ENCODE measurements at regions not wholly inside any gene's neighbourhood (a gene's known extent, or its start where the extent isn't known, plus 50 kb on each side); places are given as distances from the start of the nearest gene placed in this dataset.
A peak's percentile ranks its signal among the peaks of the same experiment; 100 is the strongest.
"Not testable (repeated sequence)": the region's sequence is repeated elsewhere in the genome, so short reads cannot be mapped to it uniquely, and the experiment has no call there.

GRCh38 chr7:19899529-19899928 lies 126.1 kb upstream of the TMEM196 start:
- TF ChIP-seq, protein P1, sequence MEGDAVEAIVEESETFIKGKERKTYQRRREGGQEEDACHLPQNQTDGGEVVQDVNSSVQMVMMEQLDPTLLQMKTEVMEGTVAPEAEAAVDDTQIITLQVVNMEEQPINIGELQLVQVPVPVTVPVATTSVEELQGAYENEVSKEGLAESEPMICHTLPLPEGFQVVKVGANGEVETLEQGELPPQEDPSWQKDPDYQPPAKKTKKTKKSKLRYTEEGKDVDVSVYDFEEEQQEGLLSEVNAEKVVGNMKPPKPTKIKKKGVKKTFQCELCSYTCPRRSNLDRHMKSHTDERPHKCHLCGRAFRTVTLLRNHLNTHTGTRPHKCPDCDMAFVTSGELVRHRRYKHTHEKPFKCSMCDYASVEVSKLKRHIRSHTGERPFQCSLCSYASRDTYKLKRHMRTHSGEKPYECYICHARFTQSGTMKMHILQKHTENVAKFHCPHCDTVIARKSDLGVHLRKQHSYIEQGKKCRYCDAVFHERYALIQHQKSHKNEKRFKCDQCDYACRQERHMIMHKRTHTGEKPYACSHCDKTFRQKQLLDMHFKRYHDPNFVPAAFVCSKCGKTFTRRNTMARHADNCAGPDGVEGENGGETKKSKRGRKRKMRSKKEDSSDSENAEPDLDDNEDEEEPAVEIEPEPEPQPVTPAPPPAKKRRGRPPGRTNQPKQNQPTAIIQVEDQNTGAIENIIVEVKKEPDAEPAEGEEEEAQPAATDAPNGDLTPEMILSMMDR (IDR thresholded peaks at IDR 0.05) = no peak
- TF ChIP-seq EP300 (IDR thresholded peaks at IDR 0.05) (no peak), POLR2A (IDR thresholded peaks at IDR 0.05) (no peak), POLR2AphosphoS5 (IDR thresholded peaks at IDR 0.05) (no peak)
- peak in 1 of 2 donors; percentile 33 for DNase-seq
- Histone ChIP-seq H3K9me3 (peaks cover 0 to 24% (median 5%) of the 10 kb centered on the region in 4 donors), H3K27me3 (no peaks in the 10 kb centered on the region), H3K27ac (no peak overlapping the region), H3K4me3 (no peak overlapping the region), H3K4me1 (no peaks in the 10 kb centered on the region), H3K36me3 (no peaks in the 10 kb centered on the region)
- 37 to 55% (median 40%) methylated on average over 3 of the region's 3 CpGs for WGBS, 5 donors
- intact Hi-C loops (cut with DNase I; ENCODE audit: low total_unique reads) = no loop called here

- DNase-seq; H3K27me3 ChIP-seq; H3K4me1 ChIP-seq; H3K27ac ChIP-seq; H3K36me3 ChIP-seq; H3K4me3 ChIP-seq; intact Hi-C loops (cut with DNase I; ENCODE audit: low total_unique reads): not testable (repeated sequence)
- peaks cover 0 to 29% (median 22%) of the 10 kb centered on the region in 4 donors for H3K9me3 ChIP-seq
- 88 to 96% (median 95%) methylated on average over 10 to 11 of the region's 11 CpGs for WGBS, 5 donors
These were observed 109.5 kb upstream of the TMEM196 start for GRCh38 chr7:19882893-19883292.

GRCh38 chr7:19872094-19872493 lies 98.7 kb upstream of the TMEM196 start:
- H3K36me3 ChIP-seq = no peaks in the 10 kb centered on the region
- H3K27ac ChIP-seq = no peak overlapping the region
- no peaks in the 10 kb centered on the region for H3K9me3 ChIP-seq
- no peak overlapping the region for H3K4me3 ChIP-seq
- intact Hi-C loops (cut with DNase I; ENCODE audit: low total_unique reads) = no loop called here
- DNase-seq = no peak
- TF ChIP-seq POLR2A (IDR thresholded peaks at IDR 0.05) (no peak), POLR2AphosphoS5 (IDR thresholded peaks at IDR 0.05) (no peak), EP300 (IDR thresholded peaks at IDR 0.05) (no peak)
- TF ChIP-seq, protein P1 (IDR thresholded peaks at IDR 0.05) = no peak
- no peaks in the 10 kb centered on the region for H3K27me3 ChIP-seq
- no peaks in the 10 kb centered on the region for H3K4me1 ChIP-seq
- WGBS, 5 donors = 64 to 87% (median 79%) methylated on average over 1 of the region's 1 CpG

- Histone ChIP-seq H3K27ac (no peak overlapping the region), H3K4me1 (no peaks in the 10 kb centered on the region), H3K9me3 (no peaks in the 10 kb centered on the region), H3K4me3 (no peak overlapping the region), H3K36me3 (no peaks in the 10 kb centered on the region), H3K27me3 (no peaks in the 10 kb centered on the region)
- no peak for TF ChIP-seq POLR2A (IDR thresholded peaks at IDR 0.05)
- no peak for TF ChIP-seq POLR2AphosphoS5 (IDR thresholded peaks at IDR 0.05)
- WGBS, 5 donors = 79 to 92% (median 86%) methylated on average over 2 of the region's 2 CpGs
- intact Hi-C loops (cut with DNase I; ENCODE audit: low total_unique reads) = no loop called here
- no peak for DNase-seq
These were observed 97.7 kb upstream of the TMEM196 start for GRCh38 chr7:19871102-19871501.

DNA sequence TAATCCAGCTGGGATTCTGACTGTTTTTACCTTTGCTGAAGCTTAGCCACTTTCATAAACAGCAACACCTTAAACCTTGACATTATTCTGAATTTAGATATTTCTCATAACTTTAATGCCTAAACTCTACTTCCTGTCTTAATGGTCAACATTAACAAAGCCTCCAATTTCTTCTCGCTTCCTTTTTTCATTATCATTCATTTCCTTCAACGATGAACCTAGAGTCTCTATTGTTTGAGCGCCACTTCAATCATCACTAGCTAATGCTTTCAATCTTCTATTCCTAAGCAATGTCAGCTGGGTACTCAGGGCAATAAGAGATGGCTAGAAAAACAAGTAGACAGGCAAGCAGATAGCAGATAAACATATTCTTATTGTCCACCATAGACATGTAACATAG lies 96.6 kb upstream of the TMEM196 start:
- no peaks in the 10 kb centered on the region for H3K27me3 ChIP-seq
- H3K4me3 ChIP-seq = no peak overlapping the region
- no peaks in the 10 kb centered on the region for H3K36me3 ChIP-seq
- no peak for TF ChIP-seq EP300 (IDR thresholded peaks at IDR 0.05)
- TF ChIP-seq POLR2AphosphoS5 (IDR thresholded peaks at IDR 0.05) = no peak
- TF ChIP-seq POLR2A (IDR thresholded peaks at IDR 0.05) = no peak
- TF ChIP-seq, protein P1 (IDR thresholded peaks at IDR 0.05) = no peak
- no peak overlapping the region for H3K27ac ChIP-seq
- no peak for DNase-seq
- intact Hi-C loops (cut with DNase I; ENCODE audit: low total_unique reads) = no loop called here
- WGBS, 5 donors = 76 to 83% (median 80%) methylated on average over 3 of the region's 3 CpGs
- no peaks in the 10 kb centered on the region for H3K4me1 ChIP-seq
- H3K9me3 ChIP-seq = no peaks in the 10 kb centered on the region

All from stomach (tissue), 8 donors.